HG02678 (cell line): ENCODE measurements at regions not wholly inside any gene's neighbourhood (a gene's known extent, or its start where the extent isn't known, plus 50 kb on each side); places are given as distances from the start of the nearest gene placed in this dataset.

ENCODE experiments used
- ATAC-seq: cut with Tn5 transposase; IDR thresholded peaks from one replicate; pipeline ENCODE4 v1.9.1; 2021; ENCODE audit warnings: mild to moderate bottlenecking, moderate library complexity; ENCODE audit not compliant: unreplicated experiment

- no peak for ATAC-seq
Observed at GRCh38 chr1:87806379-87807094, 477.9 kb downstream of the LMO4 start.

GRCh38 chr1:87810166-87810565 lies 481.5 kb downstream of the LMO4 start:
- ATAC-seq: no peak

GRCh38 chr1:87812871-87813577 lies 484.3 kb downstream of the LMO4 start:
- ATAC-seq: peak; percentile 80

GRCh38 chr1:87814573-87814972 lies 485.9 kb downstream of the LMO4 start:
- no peak for ATAC-seq

- ATAC-seq: no peak
Observed at GRCh38 chr1:87816646-87817045, 488.0 kb downstream of the LMO4 start.

- ATAC-seq: no peak
Observed at GRCh38 chr1:87820668-87821334, 492.1 kb downstream of the LMO4 start.

GRCh38 chr1:87821335-87821697 lies 492.6 kb downstream of the LMO4 start:
- ATAC-seq: no peak

- peak; percentile 84 for ATAC-seq
Observed at GRCh38 chr1:87826681-87827251, 498.1 kb downstream of the LMO4 start.

- peak; percentile 51 for ATAC-seq
Observed at GRCh38 chr1:87829360-87829759, 500.7 kb downstream of the LMO4 start.

- ATAC-seq: no peak
Observed at GRCh38 chr1:87830432-87830978, 501.8 kb downstream of the LMO4 start.

- no peak for ATAC-seq
Observed at GRCh38 chr1:87833166-87833565, 504.5 kb downstream of the LMO4 start.

- ATAC-seq: no peak
Observed at GRCh38 chr1:87834151-87834550, 505.5 kb downstream of the LMO4 start.

- ATAC-seq: no peak
Observed at GRCh38 chr1:87834941-87835340, 506.3 kb downstream of the LMO4 start.

GRCh38 chr1:87840767-87841166 lies 512.1 kb downstream of the LMO4 start:
- ATAC-seq: peak; percentile 99

- ATAC-seq: no peak
Observed at GRCh38 chr1:87841332-87841731, 512.7 kb downstream of the LMO4 start.

GRCh38 chr1:87842156-87842555 lies 513.5 kb downstream of the LMO4 start:
- ATAC-seq: no peak

GRCh38 chr1:87844251-87844650 lies 515.6 kb downstream of the LMO4 start:
- ATAC-seq: no peak

GRCh38 chr1:87851490-87851889 lies 522.8 kb downstream of the LMO4 start:
- ATAC-seq: no peak

GRCh38 chr1:87852410-87853161 lies 523.9 kb downstream of the LMO4 start:
- no peak for ATAC-seq

- ATAC-seq: no peak
Observed at GRCh38 chr1:87853576-87854351, 525.1 kb downstream of the LMO4 start.
